COR-L47 (cell line): ENCODE measurements at regions not wholly inside any gene's neighbourhood (a gene's known extent, or its start where the extent isn't known, plus 50 kb on each side); places are given as distances from the start of the nearest gene placed in this dataset.
A peak's percentile ranks its signal among the peaks of the same experiment; 100 is the strongest.
"Not testable (repeated sequence)": the region's sequence is repeated elsewhere in the genome, so short reads cannot be mapped to it uniquely, and the experiment has no call there.

Source experiments
- DNase-seq: peaks from one replicate; lab custom pipeline; 2025; lab: John Stamatoyannopoulos, UW

DNA sequence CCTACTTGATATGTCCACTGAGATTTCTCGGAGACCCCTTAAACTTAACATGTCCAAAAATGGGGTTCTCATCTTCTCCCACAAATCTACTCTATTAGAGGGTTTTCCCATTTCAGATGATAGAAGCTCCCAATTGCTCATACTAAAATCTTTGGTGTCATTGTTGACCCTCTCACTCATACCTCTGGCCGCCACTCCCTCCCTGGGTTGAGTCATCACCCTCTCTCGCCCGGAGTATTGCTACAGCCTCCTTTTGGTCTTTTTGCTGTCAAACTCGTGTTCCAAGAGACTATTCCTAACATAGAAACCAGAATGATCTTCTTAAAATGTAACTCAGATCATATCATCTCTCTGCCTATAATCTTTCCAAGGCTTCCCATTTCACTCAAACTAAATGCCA is 91.0 kb upstream of the GNAQ start:
- DNase-seq = no peak

DNA sequence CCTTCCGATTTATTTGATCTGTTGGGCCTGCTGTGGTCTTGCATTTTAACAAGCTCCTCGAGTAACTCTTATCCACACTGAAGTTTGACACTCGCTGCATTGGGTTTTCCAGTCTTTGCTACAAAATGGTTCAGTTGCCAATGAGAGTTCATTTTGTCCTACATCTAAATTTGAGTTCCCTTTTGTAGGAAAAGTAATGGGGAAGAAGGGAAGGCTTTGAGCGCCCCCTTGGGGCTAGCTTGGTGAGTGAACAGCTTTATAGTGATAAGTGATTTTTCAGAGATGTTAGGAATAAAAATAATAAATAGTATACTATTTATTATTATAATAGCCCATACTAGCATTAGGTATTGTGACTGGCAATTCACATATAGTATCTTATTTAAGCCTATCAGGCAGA is 89.9 kb upstream of the GNAQ start:
- DNase-seq = peak; percentile 48

DNA sequence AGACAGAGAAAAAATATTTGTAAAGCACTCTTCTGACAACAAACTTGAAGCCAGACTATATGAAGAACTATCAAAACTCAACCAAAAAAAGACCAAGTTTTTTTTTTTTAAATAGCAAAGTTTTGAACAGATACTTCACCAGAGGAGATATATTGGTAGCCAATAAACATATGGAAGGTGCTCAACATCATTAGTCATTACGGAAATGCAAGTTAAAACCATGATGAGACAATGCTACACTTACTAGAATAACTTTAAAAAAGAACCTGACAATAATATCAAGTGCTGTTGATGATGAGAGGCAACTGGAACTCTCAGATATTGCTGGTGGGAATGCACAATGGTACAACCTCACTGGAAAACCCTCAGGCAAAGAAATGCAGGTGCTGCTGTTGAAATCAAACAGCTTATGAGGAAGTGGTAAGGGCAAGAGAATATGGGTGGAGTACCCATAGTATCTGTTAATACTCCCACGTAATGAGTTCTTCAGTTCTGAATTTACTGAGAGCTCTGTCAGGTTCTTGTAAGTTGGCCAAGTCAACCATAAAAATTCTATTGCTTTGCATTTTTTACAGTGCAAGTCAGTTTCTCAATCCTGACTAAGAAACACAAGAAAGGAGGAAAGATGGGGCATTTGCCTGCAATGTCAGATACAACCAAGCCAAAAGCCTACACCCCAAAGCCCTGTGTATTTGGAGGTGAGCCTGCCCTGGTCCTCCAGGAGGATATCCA is 87.3 kb upstream of the GNAQ start:
- no peak for DNase-seq

DNA sequence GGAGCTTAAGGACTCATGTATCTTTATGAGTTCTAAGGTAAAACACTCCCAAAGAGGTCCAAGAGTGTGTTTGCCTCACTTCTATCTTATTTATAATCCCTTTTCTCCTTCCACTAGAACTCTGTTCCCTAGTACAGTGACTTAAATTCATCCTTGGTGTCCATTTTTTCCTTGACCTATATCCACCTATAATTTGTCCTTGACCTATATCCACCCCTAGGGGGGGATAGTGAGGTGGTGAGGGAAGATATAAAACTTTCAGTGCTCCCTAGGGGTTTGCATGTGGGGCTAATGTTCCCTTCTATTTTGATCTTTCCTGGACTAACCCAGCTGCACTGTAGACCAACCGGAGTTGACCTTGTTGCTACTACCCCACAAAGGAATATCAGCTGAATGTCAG is 83.5 kb upstream of the GNAQ start:
- no peak for DNase-seq

DNA sequence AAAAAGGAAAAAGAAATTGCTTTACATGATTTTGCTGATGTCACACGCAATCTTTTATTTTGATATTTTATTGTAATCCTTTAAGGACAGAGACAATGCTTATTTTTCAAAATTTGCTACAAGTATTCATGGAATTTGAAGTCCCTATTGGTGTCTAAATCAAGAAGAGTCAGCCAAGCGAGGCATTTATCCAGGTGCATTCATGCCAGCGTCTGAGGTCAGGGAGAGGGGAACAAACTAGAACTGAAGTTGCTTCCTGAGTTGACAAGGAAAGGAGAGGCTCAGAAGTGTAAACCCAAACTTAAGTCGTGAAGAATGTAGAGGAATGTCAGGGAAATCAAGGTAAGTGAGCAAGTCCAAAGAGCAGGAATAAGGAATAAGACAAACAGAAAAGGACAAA is 83.0 kb upstream of the GNAQ start:
- DNase-seq = no peak

DNA sequence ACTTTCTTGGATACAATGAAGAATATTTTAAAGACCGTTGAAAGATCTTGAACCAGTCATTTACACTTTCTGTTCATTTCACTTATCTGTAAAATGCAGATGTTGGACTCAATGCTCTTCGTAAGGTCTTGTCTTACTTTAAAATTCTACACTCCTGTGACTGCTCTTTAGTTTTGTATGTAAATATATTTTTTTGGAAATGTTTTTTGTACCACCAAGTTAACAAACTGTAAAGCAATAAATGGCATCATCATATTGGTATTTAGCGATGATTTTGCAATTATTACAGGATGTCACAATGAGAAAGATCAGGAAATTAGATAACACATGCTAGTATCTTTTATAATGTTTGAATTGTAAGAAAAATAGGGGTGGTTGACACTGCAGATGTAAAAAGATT is 80.8 kb upstream of the GNAQ start:
- DNase-seq = no peak

DNA sequence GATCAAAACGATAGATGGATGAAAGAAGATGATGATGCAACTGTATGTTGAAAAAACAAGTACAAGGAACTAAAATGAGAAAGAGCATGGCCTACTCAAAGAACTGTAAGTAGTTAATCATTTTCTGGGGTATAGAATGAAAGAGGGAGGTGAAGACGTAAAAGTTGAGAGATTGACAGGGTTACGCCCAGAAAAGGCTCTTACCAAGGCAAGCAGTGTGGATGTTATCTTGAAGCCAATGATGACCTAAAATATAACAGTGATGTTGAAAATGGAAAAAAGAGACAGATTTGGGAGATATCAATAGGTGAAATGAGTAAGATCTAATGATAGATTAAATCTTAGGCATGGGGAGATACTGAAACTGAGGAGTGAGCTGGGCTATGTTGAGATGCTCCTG is 80.4 kb upstream of the GNAQ start:
- DNase-seq = no peak

DNA sequence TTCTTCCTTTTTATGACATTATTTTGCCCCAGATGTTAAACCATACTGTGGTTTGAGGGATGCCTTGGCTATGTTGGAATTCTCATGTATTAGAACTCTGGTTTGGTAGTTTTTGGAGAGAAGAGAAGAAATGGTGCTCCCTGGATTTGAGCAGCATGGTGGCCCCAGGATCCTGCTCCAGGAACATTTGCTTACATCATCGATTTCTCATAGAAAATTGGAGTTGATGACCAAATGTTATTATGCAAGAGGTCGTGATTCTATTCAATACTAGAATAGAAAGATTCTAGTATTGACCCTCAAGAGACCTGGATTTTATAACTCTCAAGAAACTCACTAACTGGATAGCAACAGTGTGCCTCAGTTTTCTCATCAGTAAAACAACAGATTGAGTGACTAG is 77.5 kb upstream of the GNAQ start:
- no peak for DNase-seq

DNA sequence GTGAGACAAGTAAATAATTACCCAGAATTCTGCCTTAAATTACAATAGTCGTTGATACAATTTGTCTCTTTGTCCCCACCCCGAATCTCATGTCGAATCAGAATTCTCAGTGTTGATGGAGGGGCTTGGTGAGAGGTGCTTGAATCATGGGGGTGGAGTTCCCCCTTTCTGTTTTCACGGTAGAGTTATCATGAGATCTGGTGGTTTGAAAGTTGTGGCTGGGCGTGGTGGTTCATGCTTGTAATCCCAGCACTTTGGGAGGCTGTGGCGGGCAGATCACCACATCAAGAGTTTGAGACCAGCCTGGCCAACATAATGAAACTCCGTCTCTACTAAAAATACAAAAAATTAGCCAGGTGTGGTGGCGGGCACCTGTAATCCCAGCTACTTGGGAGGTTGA is 75.0 kb upstream of the GNAQ start:
- DNase-seq = not testable (repeated sequence)

DNA sequence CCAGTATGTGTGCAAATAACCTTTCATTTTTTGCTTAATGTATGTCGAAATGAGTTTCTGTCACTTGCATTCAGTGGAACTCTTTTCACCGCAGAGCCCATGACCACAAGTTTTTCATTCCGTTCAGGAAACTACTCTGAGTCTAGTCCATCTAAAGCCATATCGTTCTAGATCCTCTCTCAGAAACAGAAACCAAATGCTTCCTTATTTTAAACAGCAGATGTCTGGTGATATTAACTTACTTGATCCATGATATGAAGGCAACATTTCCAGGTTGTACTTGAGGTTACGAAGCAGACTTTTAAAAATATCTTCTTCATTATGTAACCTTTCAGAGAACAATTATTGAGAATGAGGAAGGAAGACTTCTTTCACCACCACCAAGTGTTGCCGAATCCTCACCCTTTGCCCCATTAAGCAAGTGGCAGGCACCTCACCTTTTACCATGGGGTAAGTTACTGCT is 72.4 kb upstream of the GNAQ start:
- DNase-seq = no peak

DNA sequence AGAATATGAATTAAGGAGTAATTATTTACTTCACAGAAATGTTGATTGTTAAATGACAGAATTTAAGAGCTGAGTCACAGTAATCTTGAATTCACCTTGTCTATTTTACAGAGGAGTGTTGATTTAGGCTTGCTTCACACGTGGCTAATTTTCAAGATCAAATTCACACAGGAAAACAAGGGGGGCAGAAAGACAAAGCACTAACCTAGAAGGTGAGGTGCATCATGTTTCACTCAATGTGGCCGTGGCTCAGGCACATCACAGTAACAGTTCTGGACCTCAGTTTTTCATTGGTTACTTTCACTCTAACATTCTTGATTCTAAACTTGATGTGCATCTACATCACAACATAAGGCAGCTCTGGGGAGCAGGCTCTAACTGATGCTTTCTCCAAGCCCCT is 69.6 kb upstream of the GNAQ start:
- DNase-seq = no peak

DNA sequence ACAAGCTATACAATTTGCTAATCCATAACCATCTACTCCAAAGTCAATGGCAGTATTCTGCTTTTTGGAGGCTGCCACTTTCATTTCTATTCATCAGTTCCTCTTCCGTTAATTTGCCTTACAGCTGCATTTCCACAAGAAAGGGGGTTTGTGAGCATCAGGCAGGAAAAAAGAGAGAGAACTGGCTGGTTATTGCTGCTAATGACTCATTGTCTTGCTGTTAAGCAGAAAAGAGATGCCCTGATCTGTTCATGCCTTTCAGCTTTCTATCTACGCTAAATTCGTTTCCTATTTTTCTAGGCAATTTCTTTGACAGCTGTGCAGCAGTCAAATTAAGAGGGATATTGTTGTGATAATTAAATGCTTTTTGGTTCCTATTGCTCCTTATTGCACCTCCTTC is 65.9 kb upstream of the GNAQ start:
- DNase-seq = no peak

DNA sequence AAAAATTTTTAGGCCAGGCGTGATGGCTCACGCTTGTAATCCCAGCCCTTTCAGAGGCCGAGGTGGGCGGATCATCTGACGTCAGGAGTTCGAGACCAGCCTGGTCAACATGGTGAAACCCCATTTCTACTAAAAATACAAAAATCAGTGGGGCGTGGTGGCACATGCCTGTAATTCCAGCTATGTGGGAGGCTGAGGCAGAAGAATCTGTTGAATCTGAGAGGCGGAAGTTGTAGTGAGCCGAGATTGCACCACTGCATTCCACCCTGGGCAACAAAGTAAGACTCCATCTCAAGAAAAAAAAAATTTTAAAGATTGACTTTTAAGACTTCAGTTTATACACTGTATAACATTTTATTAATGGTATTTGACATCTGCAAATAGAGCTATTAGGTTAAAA is 60.1 kb upstream of the GNAQ start:
- DNase-seq = no peak

DNA sequence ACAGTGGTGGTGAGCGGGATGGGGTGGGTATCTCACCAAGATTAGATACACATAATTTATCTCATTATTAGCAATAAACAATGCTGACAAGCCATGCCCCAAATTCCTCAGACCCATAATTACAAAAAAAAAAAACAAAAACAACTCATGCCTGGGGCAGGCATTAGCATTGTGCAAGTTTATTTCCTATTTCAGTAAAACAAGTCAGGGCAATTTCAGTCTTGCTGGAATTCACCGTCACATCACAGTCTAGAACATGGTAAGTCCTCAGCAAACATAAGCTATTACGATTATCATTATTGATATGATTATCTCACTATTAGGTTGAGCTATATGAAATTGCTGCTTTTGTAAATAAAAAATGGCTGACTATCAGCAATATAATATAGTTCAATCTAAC is 57.5 kb upstream of the GNAQ start:
- DNase-seq = no peak

DNA sequence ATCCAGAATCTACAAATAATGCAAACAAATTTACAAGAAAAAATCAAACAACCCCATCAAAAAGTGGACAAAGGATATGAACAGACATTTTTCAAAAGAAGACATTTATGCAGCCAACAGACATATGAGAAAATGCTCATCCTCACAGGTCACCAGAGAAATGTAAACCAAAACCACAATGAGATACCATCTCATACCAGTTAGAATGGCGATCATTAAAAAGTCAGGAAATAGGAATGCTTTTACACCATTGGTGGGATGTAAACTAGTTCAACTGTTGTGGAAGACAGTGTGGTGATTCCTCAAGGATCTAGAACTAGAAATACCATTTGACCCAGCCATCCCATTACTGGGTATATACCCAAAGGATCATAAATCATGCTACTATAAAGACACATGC is 56.6 kb upstream of the GNAQ start:
- not testable (repeated sequence) for DNase-seq
